Right lobe of liver (tissue), 6 donors: ENCODE measurements at regions not wholly inside any gene's neighbourhood (a gene's known extent, or its start where the extent isn't known, plus 50 kb on each side); places are given as distances from the start of the nearest gene placed in this dataset.

Source experiments
- ATAC-seq, 4 donors: fragments of 200-7000 bp; cut with Tn5 transposase; one replicate each; pipeline ENCODE4 v1.9.1; 2020; ENCODE audit warnings: mild to moderate bottlenecking in 4 of 4, moderate library complexity in 4 of 4
- DNase-seq, 3 donors: peaks; one replicate each; pipeline ENCODE4 v3.0.0-alpha.2; 2020
- H3K27ac ChIP-seq, 3 donors: fragments of 200-600 bp; one replicate each; pipeline ENCODE4 v1.8.0; 2022
- H3K27me3 ChIP-seq, 2 donors: fragments of 200-600 bp; one replicate each; pipeline ENCODE4 v1.8.0; 2022
- H3K36me3 ChIP-seq, 4 donors: fragments of 200-600 bp; sonication (generic) in 1 of 4; one replicate each; pipeline versions ENCODE4 v1.5.1 to v1.8.0; 2017 to 2022; ENCODE audit warnings: control low read depth in 1 of 4
- H3K4me1 ChIP-seq, 4 donors: fragments of 200-600 bp; sonication (generic) in 1 of 4; one replicate each; pipeline versions ENCODE4 v1.5.1 to v1.8.0; 2017 to 2022; ENCODE audit warnings: control low read depth in 1 of 4
- H3K4me3 ChIP-seq, 3 donors: fragments of 200-600 bp; one replicate each; pipeline ENCODE4 v1.8.0; 2022
- H3K9me3 ChIP-seq, 4 donors: fragments of 200-600 bp; sonication (generic) in 1 of 4; one replicate each; pipeline versions ENCODE4 v1.5.1 to v1.8.0; 2017 to 2022; ENCODE audit warnings: control low read depth in 1 of 4
- POLR2A ChIP-seq: fragments of 450-650 bp; IDR thresholded peaks from one replicate; pipeline ENCODE4 v1.6.1; 2017; ENCODE audit warnings: antibody characterized with exemption, mild to moderate bottlenecking
- WGBS: methylation state at CpG from one replicate; pipeline ENCODE4 v1.1.6; 2018; ENCODE audit warnings: low coverage, low lambda C conversion rate; ENCODE audit not compliant: insufficient coverage; ENCODE audit errors: missing lambda C conversion rate; 5-methylcytosine and 5-hydroxymethylcytosine counted together
- intact Hi-C, 2 donors: fragments of 100-400 bp; cut with DNase I; formaldehyde crosslinking; loops; one replicate each; pipeline versions ENCODE4 v1.11.2 to v1.14.1; 2022
- TF ChIP-seq, protein P1 (sequence below), 4 donors: fragments of 200-600 bp in 3 of 4; fragments of 450-650 bp in 1 of 4; IDR thresholded peaks; one replicate each; pipeline versions ENCODE4 v1.5.1 to v1.8.0; 2016 to 2022; ENCODE audit warnings: antibody characterized with exemption in 4 of 4, mild to moderate bottlenecking in 2 of 4
- donor health status: DM: no; HTN: yes; CAD: no.
- donor health status: DM: no; HTN: no; CAD: no.
- donor health status: DM: no; HTN: no; CAD: no.
- donor health status: DM: no; HTN: yes; CAD: no.
- donor health status: DM: no; HTN: yes; CAD: no.

DNA sequence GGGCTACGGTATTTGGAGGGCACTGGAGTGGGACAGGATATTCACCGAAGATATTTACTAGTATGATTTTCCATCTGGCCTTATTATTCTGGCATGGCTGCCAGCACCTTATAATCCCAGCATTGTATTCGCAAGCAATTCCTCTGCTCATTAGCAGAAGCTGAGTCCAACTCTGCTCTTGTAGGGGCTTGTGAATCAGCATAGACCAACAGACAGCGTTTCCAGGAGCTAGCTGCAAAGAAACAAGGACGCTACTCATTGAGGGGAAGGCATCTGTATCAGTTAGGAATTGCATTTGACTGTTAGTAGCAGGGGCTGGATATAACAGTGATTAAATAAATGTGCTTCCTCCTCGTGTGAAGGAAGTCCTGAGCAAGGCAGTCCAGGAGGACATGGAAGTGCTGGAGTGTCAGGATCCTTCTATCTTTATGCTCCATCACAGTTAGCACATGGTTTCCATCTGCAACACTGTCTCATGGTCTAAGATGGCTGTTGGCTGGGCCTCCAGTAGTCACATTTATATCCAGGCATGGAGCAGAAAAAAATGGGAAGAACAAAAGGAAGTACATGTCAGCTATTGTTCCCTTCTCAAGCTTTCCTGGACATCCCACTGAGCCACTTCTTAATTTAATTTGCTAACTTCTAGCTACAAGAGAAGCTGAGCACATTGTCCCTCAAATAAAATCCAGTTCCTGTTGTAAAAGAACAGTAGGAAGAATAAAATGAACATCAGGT, 214.1 kb downstream of the C1D start:
- DNase-seq (no peak), ATAC-seq (no peak)
- Histone ChIP-seq H3K4me1 (peaks cover 0 to 4% (median 0%) of the 10 kb centered on the region in 4 donors), H3K27me3 (no peaks in the 10 kb centered on the region), H3K27ac (no peak overlapping the region), H3K9me3 (no peaks in the 10 kb centered on the region), H3K36me3 (no peaks in the 10 kb centered on the region), H3K4me3 (no peak overlapping the region)
- intact Hi-C loops: no loop called here
- TF ChIP-seq, protein P1, sequence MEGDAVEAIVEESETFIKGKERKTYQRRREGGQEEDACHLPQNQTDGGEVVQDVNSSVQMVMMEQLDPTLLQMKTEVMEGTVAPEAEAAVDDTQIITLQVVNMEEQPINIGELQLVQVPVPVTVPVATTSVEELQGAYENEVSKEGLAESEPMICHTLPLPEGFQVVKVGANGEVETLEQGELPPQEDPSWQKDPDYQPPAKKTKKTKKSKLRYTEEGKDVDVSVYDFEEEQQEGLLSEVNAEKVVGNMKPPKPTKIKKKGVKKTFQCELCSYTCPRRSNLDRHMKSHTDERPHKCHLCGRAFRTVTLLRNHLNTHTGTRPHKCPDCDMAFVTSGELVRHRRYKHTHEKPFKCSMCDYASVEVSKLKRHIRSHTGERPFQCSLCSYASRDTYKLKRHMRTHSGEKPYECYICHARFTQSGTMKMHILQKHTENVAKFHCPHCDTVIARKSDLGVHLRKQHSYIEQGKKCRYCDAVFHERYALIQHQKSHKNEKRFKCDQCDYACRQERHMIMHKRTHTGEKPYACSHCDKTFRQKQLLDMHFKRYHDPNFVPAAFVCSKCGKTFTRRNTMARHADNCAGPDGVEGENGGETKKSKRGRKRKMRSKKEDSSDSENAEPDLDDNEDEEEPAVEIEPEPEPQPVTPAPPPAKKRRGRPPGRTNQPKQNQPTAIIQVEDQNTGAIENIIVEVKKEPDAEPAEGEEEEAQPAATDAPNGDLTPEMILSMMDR (IDR thresholded peaks at IDR 0.05): no peak
- TF ChIP-seq POLR2A: no peak
- 82% methylated on average over 6 of the region's 6 CpGs for WGBS

- 75% methylated on average over 3 of the region's 3 CpGs for WGBS
- no peak for ATAC-seq
Measured at GRCh38 chr2:67851016-67851415, 211.8 kb downstream of the C1D start.

DNA sequence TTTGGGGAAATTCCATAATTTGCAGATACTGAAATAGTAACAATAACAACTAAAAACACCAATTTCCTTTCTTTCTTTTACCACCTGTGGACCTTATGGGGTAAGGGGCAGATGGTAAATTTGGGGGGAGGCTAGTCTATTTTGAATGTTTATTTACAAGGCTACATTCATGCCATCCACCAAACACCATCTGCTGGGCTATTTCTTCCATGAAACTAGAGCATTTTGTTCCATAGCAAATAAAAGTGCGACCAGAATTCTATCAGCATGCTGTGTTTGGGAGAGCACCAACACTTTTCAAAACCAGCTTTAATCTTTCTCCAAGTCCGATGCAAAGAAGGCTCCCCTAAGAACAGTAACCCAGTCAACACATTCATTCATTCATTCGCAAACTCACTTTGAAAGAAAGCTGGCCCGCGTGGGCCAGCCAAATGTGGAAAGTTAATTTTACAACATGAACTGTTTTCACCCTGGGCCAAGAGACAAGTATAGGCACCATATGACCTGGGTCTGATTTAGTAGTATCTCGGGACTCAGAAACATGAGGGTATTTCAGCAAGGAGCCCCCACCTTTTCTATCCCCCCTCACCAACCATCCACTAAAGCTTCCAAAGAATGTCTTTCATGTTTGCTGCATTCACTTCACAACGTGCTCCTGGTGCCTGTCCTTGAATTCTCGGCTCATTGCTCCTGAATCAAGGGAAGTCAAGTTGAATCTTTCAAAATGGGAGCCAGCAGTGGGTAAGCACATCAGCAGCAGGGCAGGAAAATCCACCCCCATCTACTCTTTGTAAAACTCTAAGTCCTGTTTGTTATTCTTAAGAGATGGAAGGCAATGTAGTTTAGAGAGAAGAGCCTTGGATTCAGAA, 210.6 kb downstream of the C1D start:
- TF ChIP-seq, protein P1 (IDR thresholded peaks at IDR 0.05): no peak
- no peak for TF ChIP-seq POLR2A
- no peaks in the 10 kb centered on the region for H3K4me1 ChIP-seq
- ATAC-seq (no peak), DNase-seq (no peak)
- WGBS: 49% methylated on average over 6 of the region's 8 CpGs
- no peak overlapping the region for H3K27ac ChIP-seq
- H3K27me3 ChIP-seq: no peaks in the 10 kb centered on the region
- H3K36me3 ChIP-seq: no peaks in the 10 kb centered on the region
- no peaks in the 10 kb centered on the region for H3K9me3 ChIP-seq
- H3K4me3 ChIP-seq: no peak overlapping the region
- intact Hi-C loops: no loop called here

More at GRCh38 chr2:67851016-67851415, 211.8 kb downstream of the C1D start:
- Histone ChIP-seq H3K9me3 (no peaks in the 10 kb centered on the region), H3K27me3 (no peaks in the 10 kb centered on the region), H3K36me3 (no peaks in the 10 kb centered on the region), H3K4me1 (peaks cover 0 to 2% (median 0%) of the 10 kb centered on the region in 4 donors), H3K4me3 (no peak overlapping the region), H3K27ac (no peak overlapping the region)
- intact Hi-C loops: no loop called here
- no peak for TF ChIP-seq POLR2A
- TF ChIP-seq, protein P1 (IDR thresholded peaks at IDR 0.05): no peak
- DNase-seq: no peak

DNA sequence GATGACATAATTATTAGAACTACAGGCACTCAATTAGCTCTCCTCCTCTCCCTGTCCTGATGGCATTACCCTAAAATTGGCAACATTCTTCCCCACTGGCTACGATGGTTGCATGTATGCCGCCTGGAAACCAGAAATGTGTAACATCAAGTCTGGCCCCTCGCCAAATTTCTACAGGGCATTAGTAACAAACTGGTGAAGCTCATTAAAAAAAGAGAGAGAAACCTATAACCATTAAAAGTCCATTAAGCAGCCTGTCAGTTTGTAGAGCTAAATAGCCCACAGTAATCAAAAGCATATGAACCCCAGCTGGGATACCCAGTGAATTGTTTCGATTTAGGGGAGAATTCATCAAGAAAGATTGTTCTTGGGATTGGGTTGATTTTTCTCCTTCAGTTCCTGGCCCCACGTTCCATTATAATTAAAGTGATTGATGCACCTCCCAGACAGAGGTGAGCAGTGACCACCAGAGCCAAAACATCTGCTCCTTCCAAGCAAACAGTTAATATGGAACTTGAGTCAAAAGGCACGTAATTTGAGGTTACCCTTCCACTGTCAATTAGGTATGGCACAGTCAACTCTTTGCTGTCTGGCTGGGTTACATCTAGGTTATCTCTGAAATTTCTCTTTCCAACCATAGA, 208.6 kb downstream of the C1D start:
- intact Hi-C loops: no loop called here
- H3K9me3 ChIP-seq: no peaks in the 10 kb centered on the region
- no peaks in the 10 kb centered on the region for H3K36me3 ChIP-seq
- DNase-seq: no peak
- no peak for ATAC-seq
- H3K27me3 ChIP-seq: no peaks in the 10 kb centered on the region
- 61% methylated on average over 6 of the region's 6 CpGs for WGBS
- TF ChIP-seq, protein P1 (IDR thresholded peaks at IDR 0.05): no peak
- TF ChIP-seq POLR2A: no peak
- no peak overlapping the region for H3K4me3 ChIP-seq
- H3K4me1 ChIP-seq: no peaks in the 10 kb centered on the region
- H3K27ac ChIP-seq: no peak overlapping the region
